HG03280 (cell line): ENCODE measurements at regions not wholly inside any gene's neighbourhood (a gene's known extent, or its start where the extent isn't known, plus 50 kb on each side); places are given as distances from the start of the nearest gene placed in this dataset.
A peak's percentile ranks its signal among the peaks of the same experiment; 100 is the strongest.

Experiments
- ATAC-seq: cut with Tn5 transposase; IDR thresholded peaks from one replicate; pipeline ENCODE4 v1.9.1; 2021; ENCODE audit warnings: mild to moderate bottlenecking, moderate library complexity; ENCODE audit not compliant: unreplicated experiment

GRCh38 chr6:77535172-77535571, 71.9 kb upstream of the HTR1B start:
- no peak for ATAC-seq

- ATAC-seq: no peak
Measured at GRCh38 chr6:77536701-77537100, 73.4 kb upstream of the HTR1B start.

GRCh38 chr6:77543601-77544000, 80.3 kb upstream of the HTR1B start:
- ATAC-seq: no peak

- no peak for ATAC-seq
Measured at GRCh38 chr6:77548190-77548589, 84.9 kb upstream of the HTR1B start.

GRCh38 chr6:77548662-77549366, 85.5 kb upstream of the HTR1B start:
- ATAC-seq: no peak

- no peak for ATAC-seq
Measured at GRCh38 chr6:77551135-77551534, 87.8 kb upstream of the HTR1B start.

- ATAC-seq: no peak
Measured at GRCh38 chr6:77561768-77562314, 91.0 kb upstream of the MEI4 start.

GRCh38 chr6:77565370-77565769, 87.5 kb upstream of the MEI4 start:
- ATAC-seq: no peak

GRCh38 chr6:77566235-77566634, 86.6 kb upstream of the MEI4 start:
- no peak for ATAC-seq

GRCh38 chr6:77568570-77568969, 84.3 kb upstream of the MEI4 start:
- ATAC-seq: no peak

GRCh38 chr6:77573843-77574242, 79.0 kb upstream of the MEI4 start:
- ATAC-seq: no peak

- peak; percentile 73 for ATAC-seq
Measured at GRCh38 chr6:77587963-77588362, 64.9 kb upstream of the MEI4 start.
